GM21825 (cell line): ENCODE measurements at regions not wholly inside any gene's neighbourhood (a gene's known extent, or its start where the extent isn't known, plus 50 kb on each side); places are given as distances from the start of the nearest gene placed in this dataset.
"Not testable (repeated sequence)": the region's sequence is repeated elsewhere in the genome, so short reads cannot be mapped to it uniquely, and the experiment has no call there.

ENCODE experiments used
- ATAC-seq: cut with Tn5 transposase; IDR thresholded peaks from one replicate; pipeline ENCODE4 v1.9.1; 2021; ENCODE audit warnings: mild to moderate bottlenecking, moderate library complexity; ENCODE audit not compliant: unreplicated experiment

DNA sequence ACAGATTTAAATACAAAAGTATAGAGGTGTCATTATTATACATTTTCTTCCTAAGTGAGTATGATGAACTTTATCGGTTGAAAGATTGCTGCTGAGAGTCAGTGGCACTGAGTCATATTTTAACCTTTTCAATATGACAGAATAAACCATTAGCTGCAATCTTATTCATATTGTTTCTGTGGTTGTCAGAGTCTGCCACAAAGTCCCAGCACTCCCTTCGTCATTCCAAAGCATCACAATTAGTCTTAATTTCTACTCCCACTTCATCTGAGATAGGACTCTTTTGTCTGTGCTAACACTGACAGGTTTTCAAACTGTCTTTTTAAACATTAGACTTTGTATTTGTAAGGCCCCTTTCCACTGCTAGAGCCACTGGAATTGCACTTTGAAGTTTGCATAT, 656.9 kb downstream of the MTRR start:
- no peak for ATAC-seq

DNA sequence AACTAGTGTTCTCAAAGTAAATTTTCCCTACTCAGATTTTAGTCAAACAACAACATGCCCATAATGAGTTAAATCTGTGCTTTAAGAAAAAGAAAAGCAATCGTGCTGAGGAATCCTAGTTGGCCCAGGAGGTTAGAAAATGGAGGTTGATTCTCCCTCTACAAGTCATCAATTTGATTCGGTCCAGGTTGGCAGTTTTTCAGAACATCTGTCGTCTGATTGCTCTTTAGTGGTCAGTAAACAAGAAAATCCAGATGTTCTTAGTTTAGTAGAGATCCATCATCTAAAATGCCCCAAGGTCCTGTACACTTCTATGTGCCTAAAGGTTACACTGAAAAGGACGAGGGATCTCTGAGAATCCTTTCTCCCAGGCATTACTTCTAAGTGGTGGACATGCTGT, 659.2 kb downstream of the MTRR start:
- no peak for ATAC-seq

DNA sequence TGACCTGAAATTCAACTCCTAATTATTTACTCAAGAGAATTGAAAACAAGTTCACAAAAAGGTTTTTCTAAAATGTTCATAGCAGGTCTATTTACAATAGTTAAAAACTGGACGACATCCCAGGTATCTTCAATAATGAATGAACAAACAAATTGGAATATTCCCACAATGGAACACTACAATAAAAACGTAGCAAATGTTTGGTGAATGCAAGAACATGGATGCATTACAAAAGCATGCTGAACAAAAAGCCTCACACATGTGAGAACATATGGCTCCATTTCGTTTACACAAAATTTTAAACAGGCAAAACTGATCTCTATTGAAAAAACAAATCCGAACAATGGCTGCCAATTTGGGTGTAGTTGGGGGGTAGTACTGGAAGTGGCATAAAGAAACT, 669.9 kb downstream of the MTRR start:
- no peak for ATAC-seq

DNA sequence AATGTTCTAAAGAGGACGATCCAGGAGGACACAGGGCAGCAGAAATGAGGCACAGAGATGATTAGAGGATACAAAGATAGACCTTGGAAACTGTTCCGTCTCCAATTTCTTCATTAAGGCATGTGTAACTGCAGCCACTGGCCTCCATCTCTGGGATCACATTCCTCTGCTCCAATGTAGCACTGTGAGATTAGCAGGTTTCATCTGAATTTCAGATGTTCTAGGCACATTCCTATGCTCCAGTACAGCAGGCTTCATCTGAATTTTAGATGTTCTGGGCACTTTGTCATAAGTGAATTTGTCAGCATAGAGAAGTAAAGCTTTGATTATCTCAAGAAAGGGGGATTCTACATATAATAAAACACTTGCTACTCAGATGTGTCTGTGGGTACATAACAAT, 671.4 kb downstream of the MTRR start:
- ATAC-seq: no peak

DNA sequence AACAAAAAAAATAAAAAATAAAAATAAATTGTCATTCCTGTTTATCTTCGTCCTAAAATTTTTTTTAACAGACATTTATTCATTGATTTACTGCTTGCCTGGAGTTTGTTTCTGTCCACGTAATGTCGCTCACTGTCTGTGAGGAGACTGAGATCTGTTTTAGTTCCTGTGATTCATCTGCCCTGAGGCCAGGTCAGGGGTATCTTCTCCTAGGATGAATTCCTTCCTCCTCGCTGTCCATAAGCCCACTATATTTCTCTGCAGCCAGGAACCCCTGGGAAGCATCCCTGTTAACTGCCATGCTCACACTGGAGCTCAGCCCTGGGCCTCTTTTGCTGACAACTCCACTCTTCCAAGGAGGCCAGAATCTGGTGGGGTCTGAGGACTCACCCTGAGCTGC, 682.0 kb downstream of the MTRR start:
- no peak for ATAC-seq

DNA sequence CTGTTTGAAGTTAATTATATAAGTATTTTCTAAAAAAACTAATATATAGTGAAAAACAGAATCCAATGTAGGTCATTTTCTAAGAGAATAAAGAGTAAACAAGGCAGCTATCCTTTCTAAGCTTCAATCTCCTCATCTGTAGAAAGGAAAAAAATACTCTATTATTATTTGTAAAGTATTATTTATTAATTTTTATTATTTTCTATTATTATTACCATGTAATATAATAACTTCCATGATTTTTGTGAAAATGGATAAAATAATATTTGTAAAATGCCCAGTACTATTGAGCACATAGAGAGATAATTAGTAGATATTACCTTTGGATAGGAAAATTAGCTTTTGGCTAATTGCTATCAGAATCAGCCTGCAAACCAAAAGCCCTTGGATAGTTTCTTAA, 684.4 kb downstream of the MTRR start:
- ATAC-seq: no peak

DNA sequence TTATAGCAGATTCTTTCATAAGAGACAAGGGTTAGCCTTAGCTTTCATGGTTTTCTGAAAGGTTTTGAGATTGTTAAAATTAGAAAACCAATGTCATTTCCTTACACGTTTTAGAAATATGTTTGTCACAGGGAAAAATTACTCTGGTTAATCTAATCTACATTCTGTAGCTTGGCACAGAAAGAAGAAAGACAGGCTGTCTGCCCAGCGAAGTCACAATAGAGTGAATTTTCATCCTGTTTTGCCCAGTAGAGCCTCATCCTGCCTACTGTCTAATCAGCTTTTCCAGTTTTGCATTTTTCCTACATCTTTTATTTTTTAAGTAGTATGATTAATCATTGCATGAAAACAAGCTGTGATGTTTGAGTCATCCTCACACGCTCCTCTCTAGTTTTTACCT, 688.8 kb downstream of the MTRR start:
- ATAC-seq: no peak

DNA sequence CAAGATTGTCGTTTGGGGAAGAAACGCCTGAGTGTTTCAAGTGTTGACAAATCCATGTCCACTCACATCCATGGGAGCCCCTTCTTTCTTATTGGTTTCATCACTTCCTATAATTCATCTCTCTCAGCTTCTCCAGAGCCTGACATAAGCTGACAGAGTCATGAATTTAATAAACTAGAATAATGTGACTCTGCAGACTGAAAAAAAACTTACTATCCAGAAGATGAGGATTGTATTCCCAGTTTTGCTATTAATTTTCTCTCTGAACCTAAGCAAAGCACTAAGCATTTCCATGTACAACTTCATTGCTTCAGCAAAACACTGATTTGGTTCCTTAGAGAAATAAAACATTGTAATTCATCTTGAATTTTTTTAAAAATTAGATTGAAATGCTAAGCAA, 691.8 kb downstream of the MTRR start:
- no peak for ATAC-seq

DNA sequence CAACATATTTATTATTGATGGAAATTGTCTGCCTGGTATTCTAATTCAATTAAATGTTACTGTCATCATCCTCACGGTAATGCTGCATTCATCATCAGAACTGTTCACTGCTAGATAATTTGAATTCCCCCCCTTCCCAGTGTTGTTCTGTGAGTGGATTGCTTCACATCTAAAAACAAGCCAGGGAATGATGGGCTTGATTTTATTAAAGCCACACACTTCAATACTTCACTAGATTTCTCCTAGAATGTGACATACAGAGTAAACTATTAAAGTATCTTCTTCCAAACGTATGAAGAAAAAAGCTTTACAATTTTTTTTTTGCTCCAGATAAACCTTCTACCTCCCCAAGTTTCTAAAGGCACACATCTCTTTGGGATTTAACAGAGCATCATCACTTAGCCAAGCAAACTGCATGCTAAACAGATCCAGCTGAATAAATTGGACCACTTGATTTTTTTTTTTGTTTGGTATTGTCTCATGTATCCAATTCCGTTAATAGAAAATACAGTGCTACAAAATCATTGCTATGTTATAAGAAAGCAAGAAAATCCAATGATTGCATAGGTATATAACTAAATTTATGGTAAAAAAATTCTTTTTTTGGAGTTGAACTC, 692.4 kb downstream of the MTRR start:
- no peak for ATAC-seq

DNA sequence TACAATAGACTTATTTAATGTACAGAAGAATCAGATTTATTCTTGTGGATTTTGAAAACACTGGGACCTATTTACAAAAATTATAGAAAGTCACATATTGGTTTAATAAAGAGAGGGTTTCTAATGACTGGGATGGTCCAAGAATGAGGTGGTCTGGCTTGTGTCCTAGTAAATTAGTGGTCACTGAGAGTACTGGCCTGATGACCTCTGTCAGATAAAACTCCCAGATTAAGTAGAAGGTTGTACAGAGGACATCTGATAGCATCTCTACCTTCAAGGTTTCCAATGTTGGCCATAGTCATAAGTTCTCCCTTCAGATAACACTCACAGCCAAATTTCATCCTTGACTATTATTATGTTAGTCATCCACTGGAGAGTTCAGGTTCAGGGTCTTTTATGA, 692.9 kb downstream of the MTRR start:
- ATAC-seq: no peak

DNA sequence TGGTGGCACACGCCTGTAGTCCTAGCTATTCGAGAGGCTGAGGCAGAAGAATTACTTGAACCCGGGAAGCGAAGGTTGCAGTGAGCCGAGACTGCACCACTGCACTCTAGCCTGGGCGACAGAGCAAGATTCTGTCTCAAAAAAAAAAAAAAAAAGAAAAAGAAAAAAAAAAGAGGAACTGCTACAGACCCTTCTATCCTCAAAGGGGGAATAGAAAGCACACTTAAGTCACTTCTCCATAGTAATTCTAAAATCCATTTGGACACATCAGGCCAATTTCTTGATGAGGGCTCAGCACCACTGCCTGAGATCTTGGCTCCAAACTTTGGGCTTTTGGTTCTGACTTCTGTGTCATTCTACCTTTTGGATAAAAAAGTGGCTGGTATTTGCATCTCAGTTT, 694.6 kb downstream of the MTRR start:
- ATAC-seq: not testable (repeated sequence)

DNA sequence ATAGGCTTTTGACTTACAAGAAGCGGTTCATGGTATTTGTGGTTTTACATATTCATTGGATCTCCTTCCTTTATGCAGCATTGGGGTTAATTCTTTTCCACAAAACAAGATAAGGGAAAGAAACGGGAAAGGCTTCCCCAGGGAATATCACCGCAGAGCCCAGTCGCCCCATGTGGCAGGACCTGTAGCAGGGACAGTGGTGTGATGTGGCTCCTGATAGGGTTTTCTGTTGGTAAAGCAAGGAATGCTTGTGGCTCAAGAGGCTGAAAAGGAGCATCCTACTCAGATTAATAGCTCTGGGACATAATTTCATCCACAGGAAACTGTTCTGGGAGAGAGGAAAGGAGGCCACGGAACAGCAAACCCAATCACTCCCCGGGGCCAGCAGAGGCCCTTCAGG, 699.9 kb downstream of the MTRR start:
- no peak for ATAC-seq

DNA sequence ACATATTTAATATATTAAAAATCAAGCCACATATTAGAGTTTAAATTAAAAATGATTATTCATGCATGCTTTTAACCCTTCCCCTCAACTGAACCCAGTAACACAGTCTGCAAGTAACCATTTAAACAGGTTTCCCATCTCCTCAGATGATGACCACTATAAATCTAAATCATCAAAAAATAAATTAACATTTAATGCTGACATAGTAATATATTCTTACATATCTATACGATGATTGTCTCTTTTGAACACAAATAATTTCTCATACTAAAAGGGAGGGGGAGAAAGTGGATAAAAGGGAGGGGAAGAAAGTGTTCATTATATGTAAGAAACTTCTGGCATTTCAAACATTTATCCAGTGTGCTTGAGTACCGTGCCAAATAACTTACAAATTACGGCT, 701.6 kb downstream of the MTRR start:
- no peak for ATAC-seq

DNA sequence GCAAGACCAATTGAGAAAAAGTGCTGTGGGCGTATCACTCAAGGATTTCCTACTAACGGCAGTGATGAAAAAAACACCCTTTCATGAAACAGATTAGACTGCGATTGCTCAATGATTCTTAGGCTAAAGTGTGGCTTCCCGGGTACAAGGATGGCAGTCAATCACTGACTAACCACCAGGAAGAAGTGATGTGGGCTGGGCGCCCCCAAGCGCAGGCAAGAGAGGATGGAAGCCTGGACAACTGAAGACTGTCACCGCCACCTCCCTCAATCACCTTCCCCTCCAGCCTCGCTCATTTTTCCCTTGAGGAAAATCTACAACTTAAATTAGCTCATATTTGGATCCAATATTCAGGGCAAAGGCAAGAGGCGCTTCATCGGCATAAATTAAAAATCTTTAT, 707.2 kb downstream of the MTRR start:
- no peak for ATAC-seq

DNA sequence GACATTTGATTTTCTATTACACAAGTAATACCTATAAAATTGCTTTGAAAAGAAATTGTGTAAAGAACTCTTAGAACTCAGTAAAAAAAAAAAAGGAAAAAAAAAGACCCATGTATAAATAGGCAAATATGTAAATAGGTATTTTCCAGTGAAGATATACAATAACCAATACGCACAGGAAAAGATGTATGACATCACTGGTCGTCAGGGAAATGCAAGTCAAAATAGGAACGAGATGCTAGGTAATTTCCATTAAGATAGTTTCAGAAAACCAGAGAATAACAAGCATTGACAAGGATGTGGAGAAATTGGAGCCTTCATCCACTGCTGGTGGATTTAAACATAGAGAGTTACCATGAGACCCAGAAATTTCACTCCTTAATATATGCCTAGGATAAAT, 708.8 kb downstream of the MTRR start:
- ATAC-seq: no peak

DNA sequence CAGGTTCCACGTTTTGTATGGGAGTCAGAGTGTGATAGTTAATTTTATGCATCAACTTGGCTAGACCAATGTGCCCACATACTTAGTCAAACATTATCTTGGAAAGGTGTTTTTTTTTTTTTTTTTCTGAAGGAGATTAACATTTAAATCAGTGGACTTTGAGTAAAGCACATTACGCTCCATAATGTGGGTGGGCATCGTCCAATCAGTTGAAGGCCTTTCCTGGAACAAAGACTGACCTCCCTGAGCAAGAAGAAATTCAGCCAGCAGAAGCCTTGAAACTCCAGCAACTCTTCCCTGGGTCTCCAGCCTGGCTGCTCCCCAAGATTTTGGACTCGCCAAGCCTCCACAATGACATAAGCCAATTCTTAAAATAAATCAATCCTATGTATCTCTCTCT, 711.4 kb downstream of the MTRR start:
- no peak for ATAC-seq

DNA sequence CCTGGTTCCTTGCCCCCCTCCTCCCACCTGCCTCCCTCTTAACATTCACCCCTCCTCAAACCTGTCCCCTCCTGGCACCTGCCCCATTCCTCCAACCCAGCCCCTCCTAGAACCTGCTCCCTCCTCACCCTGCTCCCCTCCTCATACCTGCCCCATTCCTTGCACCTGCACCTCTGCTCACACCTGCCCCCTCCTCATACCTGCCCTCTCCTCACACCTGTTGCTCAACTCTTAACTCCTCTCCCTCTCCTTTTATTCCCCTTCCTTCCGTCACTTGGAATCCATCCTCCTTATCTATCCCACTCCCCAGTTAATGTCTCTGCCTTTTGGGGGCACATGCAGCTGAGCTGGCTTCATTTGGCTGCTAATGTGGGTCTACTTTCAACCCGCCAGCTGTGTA, 712.1 kb downstream of the MTRR start:
- ATAC-seq: no peak

DNA sequence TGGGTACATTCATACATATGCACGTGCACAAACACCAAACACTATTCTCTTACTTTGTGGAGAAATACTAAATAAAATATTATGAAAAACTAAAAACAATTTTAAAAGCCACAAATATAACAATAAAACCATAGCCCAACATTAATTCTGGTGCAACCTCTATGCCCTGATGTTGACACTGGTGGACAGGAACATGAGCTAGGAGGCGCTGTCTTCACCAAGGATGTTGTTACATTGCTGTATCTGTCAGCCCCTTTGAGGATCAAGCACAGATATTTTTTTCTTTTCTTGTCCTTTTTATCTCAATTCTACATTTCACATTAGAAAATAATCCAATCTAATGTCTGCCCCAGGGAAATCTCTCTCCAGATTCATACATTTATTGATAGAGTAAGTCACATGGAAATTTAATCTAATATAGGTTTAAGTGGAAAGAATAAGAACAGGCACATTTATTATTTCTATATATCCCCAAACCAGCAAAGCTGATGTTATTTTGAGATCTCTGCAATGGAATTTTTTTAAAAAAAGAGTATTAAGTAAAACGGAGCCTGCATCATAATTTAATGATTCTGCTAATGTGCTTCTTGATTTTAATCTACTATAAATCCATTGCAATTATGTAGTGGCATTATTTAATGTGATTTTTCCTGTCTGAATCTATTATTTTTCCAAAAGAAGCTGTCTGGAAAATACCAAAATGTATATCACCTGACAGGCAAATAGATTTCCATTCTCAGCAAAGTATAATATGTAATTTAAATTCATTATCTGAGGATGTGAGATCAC, 716.5 kb downstream of the MTRR start:
- no peak for ATAC-seq

DNA sequence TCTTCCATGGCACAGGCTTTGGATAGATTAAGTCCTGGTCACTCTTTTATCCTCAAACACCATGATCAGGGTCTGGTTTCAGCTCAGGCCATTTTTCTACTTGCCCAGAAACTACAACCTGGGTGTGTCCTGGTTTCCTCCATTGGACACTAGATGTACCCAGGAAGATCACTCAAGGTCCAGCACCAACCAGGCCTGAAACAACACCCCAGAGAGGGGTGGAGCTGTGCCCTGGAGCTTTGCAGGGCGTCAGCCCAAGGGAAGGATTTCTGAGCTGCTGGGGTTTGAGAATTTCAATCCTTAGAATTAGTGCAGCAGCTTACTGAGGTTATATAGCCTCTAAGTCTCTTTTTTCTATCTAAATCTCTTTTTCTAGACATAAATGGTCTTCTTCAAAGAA, 722.0 kb downstream of the MTRR start:
- ATAC-seq: no peak

DNA sequence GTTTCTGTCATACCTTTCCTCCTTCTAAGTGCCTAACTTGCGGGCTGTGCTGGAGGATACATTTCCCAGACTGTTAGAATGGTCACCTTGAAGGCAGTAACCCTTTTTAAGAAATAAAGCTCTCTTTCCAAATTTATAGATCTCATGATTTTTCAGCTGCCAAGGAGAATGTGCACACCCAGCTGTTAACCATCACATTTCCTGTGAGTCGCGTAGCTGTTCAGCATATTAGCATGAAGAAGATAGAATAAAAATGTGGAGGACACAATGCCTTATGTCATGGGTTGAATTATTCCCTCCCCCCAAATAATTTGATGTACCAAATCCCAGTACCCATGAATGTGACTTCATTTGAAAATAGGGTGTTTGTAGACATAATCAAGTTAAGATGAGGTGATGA, 729.4 kb downstream of the MTRR start:
- ATAC-seq: no peak

DNA sequence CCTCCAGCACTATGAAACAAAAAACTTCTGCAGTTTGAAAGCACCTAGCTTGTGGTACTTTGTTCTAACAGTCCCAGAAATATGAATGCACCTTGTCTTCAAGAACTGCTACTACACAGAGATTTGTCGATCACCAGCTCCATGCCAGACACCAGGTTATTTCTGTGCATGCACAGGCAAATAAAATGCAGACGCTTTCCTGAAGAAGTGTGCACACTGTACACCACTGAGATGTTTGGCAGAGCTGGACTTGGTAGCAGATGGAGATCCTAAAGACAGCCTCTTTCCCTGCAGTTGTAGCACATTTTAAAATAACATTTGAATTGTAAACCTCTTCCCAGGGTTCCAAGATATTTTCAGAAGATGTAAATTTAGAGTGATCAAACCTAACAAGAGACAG, 730.0 kb downstream of the MTRR start:
- ATAC-seq: no peak

DNA sequence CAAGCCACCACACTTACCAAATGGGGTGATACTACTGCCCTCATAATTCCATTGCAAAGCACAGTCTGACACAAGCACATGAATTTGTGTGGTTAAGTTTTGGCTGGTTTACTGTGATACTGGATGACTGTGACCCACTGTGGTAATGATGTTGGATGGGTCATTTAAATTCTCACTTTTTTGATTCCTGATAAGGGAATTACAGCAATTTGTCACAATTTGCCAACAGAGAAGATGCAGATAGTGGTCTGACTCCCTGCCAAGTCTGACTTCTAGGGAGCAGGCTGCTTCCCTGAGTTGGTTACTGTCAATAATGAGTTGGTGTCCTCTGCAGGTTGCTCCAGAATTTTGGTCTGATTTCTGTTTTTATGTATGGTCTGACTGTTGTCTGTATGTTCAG, 731.9 kb downstream of the MTRR start:
- ATAC-seq: no peak

DNA sequence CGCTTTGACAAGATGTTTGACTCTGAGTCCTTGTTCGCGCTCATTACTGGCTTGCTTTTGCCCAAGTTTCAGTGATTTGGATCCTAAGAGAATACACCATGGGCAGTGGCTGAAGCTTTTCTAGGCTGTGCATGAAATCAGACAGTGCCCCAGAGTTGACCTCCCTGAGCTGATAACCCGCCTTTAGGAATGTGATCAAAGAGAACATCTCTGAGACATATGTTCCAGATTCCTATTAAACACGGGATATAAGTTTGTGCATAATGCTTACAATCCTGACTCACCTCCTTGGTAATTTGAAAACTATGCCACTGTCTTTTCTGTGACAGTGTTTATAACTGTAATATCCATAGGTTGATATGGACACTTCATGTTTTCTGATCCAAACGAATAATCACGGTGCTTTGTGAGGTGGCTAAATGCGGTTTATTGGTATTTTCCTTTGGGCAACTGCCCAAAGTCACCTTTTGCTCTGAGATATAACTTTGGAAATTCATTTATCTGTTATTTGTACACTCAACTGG, 732.9 kb downstream of the MTRR start:
- no peak for ATAC-seq
